ENCODE measurements at regions not wholly inside any gene's neighbourhood (a gene's known extent, or its start where the extent isn't known, plus 50 kb on each side); places are given as distances from the start of the nearest gene placed in this dataset.

DNA sequence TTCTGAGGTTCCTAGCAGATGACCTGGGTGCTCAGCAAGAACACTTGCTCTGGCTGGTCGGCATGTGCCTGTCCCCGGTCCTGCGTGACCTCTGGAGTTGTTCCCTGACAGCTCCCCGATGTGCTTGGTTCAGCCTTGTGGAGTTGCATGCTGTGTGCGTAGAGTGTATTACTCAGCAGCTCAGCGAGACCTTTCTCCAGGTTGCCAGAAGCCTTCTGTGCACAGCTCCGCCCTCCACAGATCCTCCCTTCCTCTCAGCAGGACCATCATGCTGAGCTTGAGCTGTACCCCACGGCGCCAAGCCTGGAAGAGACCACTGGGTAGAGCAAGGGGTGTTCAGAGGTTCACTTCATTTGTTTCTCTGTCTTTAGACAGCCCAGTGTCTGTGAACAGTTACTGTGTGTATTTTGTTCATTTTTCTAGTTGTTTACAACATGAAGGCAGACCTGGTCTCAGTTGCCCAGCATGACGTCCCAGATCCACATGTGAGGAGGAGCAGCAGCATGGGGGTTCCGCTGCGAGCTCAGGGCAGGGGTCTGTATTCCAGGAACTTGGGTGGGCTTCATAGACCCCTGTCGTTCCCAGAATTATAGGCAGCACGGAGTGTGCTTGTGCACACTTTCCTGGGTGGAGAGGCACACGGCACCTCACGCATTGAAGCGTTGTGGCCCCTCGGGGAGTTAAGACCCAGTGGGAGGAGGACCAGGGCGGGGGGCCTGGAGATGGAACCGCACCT is 148.6 kb downstream of the IGLL1 start (continued):
- TF ChIP-seq REXO4 (CRISPR knock-in tag; IDR thresholded peaks at IDR 0.05; ENCODE audit: borderline replicate concordance), result no peak
- no peak for TF ChIP-seq ZNF75D (CRISPR knock-in tag; IDR thresholded peaks at IDR 0.05; ENCODE audit: borderline replicate concordance)
- TF ChIP-seq ZNF891 (CRISPR knock-in tag; IDR thresholded peaks at IDR 0.05), result 0 out of 2 replicates have a peak, but pooled peaks have one; percentile 24
- TF ChIP-seq ZNF598 (CRISPR knock-in tag; IDR thresholded peaks at IDR 0.05; ENCODE audit: borderline replicate concordance), result no peak
- TF ChIP-seq ZNF687 (CRISPR knock-in tag; IDR thresholded peaks at IDR 0.05), result peak; percentile 62; the same call in 1 of the 2 replicates
- TF ChIP-seq ZNF484 (CRISPR knock-in tag; IDR thresholded peaks at IDR 0.05; ENCODE audit: borderline replicate concordance, low read depth), result no peak
- TF ChIP-seq IRF2 (CRISPR knock-in tag; IDR thresholded peaks at IDR 0.05), result no peak
- no peak for TF ChIP-seq SRSF9 (IDR thresholded peaks at IDR 0.05; ENCODE audit: borderline replicate concordance, insufficient read depth, low read depth, low read length, poor library complexity, severe bottlenecking)
- TF ChIP-seq CREBL2 (CRISPR knock-in tag; IDR thresholded peaks at IDR 0.05; ENCODE audit: borderline replicate concordance), result no peak
- no peak for TF ChIP-seq RARA (CRISPR knock-in tag; IDR thresholded peaks at IDR 0.05)
- no peak for TF ChIP-seq ZNF552 (CRISPR knock-in tag; IDR thresholded peaks at IDR 0.05; ENCODE audit: borderline replicate concordance)
- TF ChIP-seq ZNF713 (CRISPR knock-in tag; IDR thresholded peaks at IDR 0.05), result no peak
- TF ChIP-seq ZNF121 (CRISPR knock-in tag; IDR thresholded peaks at IDR 0.05), result no peak
- no peak for TF ChIP-seq GRHL1 (CRISPR knock-in tag; conservative IDR thresholded peaks at IDR 0.05)
- peak; percentile 48; the same call in 1 of the 2 replicates for TF ChIP-seq ZNF788 (CRISPR knock-in tag; IDR thresholded peaks at IDR 0.05; ENCODE audit: borderline replicate concordance)
- no peak for TF ChIP-seq PAX8 (CRISPR knock-in tag; IDR thresholded peaks at IDR 0.05; ENCODE audit: borderline replicate concordance)
- no peak for TF ChIP-seq MTF2 (CRISPR knock-in tag; IDR thresholded peaks at IDR 0.05; ENCODE audit: borderline replicate concordance)
- no peak for TF ChIP-seq AHR (CRISPR knock-in tag; IDR thresholded peaks at IDR 0.05)
- no peak for TF ChIP-seq FOXM1 (CRISPR knock-in tag; IDR thresholded peaks at IDR 0.05)
- TF ChIP-seq MTA1 (CRISPR knock-in tag; IDR thresholded peaks at IDR 0.05; ENCODE audit: borderline replicate concordance), result 0 out of 2 replicates have a peak, but pooled peaks have one; percentile 8
